ENCODE measurements at regions not wholly inside any gene's neighbourhood (a gene's known extent, or its start where the extent isn't known, plus 50 kb on each side); places are given as distances from the start of the nearest gene placed in this dataset.
"Not testable (repeated sequence)": the region's sequence is repeated elsewhere in the genome, so short reads cannot be mapped to it uniquely, and the experiment has no call there.

- Mint-ChIP-seq H3K4me3 (no peak overlapping the region), H3K4me1 (peaks cover 2% of the 10 kb centered on the region), H3K36me3 (peaks cover 6% of the 10 kb centered on the region), H3K27ac (no peak overlapping the region), H3K27me3 (ENCODE audit: low read depth) (no peaks in the 10 kb centered on the region), H3K9me3 (peaks cover 26% of the 10 kb centered on the region)
- no peak for DNase-seq (ENCODE audit: low spot score in 2 of 2, unreplicated experiment in 2 of 2)
- TF ChIP-seq CTCF (IDR thresholded peaks at IDR 0.05; ENCODE audit: unreplicated experiment): no peak
Measured at GRCh38 chr12:33945438-33945784, 76.9 kb upstream of the ALG10 start.

DNA sequence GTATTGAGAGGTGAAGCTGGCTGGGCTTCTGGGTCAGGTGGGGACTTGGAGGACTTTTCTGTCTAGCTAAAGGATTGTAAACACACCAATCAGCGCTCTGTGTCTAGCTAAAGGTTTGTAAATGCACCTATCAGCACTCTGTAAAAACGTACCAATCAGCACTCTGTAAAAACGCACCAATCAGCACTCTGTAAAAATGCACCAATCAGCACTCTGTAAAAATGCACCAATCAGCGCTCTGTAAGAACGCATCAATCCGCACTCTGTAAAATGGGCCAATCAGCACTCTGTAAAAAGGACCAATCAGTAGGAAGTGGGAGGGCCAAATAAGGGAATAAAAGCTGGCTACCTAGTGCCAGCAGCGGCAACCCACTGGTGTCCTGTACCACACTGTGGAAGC is 56.1 kb upstream of the ALG10 start:
- H3K36me3 Mint-ChIP-seq; H3K27me3 Mint-ChIP-seq (ENCODE audit: low read depth); H3K4me1 Mint-ChIP-seq; H3K27ac Mint-ChIP-seq; DNase-seq (ENCODE audit: low spot score in 2 of 2, unreplicated experiment in 2 of 2); H3K4me3 Mint-ChIP-seq: not testable (repeated sequence)
- peaks cover 27% of the 10 kb centered on the region for H3K9me3 Mint-ChIP-seq

GRCh38 chr12:33967760-33968159 is 54.5 kb upstream of the ALG10 start:
- Mint-ChIP-seq H3K4me3 (no peak overlapping the region), H3K27me3 (ENCODE audit: low read depth) (peaks cover 1% of the 10 kb centered on the region), H3K4me1 (no peaks in the 10 kb centered on the region), H3K9me3 (peaks cover 29% of the 10 kb centered on the region), H3K27ac (no peak overlapping the region), H3K36me3 (no peaks in the 10 kb centered on the region)
- DNase-seq (ENCODE audit: low spot score in 2 of 2, unreplicated experiment in 2 of 2): no peak
- no peak for TF ChIP-seq CTCF (IDR thresholded peaks at IDR 0.05; ENCODE audit: unreplicated experiment)
